GM18517 (cell line): ENCODE measurements at regions not wholly inside any gene's neighbourhood (a gene's known extent, or its start where the extent isn't known, plus 50 kb on each side); places are given as distances from the start of the nearest gene placed in this dataset.

Experiments used
- ATAC-seq: cut with Tn5 transposase; IDR thresholded peaks from one replicate; pipeline ENCODE4 v1.9.1; 2021; ENCODE audit warnings: mild to moderate bottlenecking, moderate library complexity; ENCODE audit not compliant: unreplicated experiment

GRCh38 chr11:131290185-131290584 lies 80.2 kb upstream of the NTM start:
- ATAC-seq, result no peak

- ATAC-seq, result no peak
These were observed 74.4 kb upstream of the NTM start for GRCh38 chr11:131295986-131296385.

DNA sequence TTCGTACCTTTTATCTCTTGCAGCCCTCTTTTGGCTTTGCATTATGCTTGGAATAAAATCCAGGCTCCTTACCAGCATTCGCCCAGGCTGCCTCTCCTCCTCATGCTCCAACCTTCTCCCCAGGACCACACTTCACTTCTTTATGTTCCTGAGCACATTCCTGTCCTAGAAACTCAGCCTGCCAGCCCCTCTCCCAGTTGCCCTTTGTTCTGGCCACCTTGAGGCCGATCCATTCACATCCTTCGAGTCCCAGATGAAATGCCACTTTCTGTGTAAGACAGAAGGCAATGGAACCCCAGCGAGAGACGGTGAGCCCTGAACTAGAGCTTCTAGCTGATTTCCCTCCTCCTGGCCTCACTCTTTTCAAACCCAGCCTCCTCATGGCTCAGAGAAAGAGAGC lies 73.0 kb upstream of the NTM start:
- no peak for ATAC-seq

- no peak for ATAC-seq
These were observed 70.6 kb upstream of the NTM start for GRCh38 chr11:131299598-131300438.

- no peak for ATAC-seq
These were observed 70.0 kb upstream of the NTM start for GRCh38 chr11:131300439-131300717.

GRCh38 chr11:131301306-131301705 lies 69.1 kb upstream of the NTM start:
- no peak for ATAC-seq

DNA sequence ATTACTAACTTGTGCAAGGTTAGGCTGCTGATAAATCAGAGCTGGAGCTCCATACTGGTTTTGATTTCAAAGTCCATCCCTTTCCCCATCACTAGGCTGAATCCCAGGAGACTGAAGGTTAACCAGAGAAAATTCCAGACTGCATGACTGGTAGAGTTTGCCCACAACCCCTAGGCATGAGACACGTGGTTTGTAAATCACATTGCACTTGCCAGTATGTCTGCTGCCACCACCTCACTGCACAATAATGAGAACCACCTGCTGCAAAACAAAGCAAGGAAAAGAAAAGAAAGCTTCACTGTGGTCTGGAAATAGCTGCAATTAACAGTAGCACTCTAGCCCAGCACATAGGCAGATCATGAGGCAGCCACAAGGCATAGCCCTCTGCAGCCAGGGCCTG lies 67.6 kb upstream of the NTM start:
- no peak for ATAC-seq

DNA sequence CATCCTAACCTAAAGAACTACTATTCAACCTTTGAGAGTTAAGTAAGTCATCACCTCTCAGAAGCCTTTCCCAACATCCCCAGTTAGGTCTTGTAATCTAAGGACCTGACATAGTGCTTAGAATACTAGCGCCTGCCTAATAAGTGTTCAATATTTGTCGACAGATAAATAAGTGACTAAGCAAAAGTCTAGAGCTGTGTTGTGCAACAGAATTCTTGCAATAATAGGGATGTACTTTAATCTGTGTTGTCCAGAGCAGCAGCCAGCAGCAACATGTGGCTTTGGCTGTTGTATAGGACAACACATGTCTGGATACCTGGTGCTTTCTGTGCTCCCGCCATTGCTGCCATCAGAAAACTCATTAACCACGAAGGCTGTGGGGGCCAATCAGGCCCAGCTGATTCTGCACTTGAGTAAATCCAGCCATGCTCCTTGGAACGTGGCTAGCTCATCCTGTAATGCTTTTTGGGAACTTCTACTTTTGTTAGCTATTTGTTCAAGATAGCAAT lies 66.8 kb upstream of the NTM start:
- ATAC-seq, result no peak

DNA sequence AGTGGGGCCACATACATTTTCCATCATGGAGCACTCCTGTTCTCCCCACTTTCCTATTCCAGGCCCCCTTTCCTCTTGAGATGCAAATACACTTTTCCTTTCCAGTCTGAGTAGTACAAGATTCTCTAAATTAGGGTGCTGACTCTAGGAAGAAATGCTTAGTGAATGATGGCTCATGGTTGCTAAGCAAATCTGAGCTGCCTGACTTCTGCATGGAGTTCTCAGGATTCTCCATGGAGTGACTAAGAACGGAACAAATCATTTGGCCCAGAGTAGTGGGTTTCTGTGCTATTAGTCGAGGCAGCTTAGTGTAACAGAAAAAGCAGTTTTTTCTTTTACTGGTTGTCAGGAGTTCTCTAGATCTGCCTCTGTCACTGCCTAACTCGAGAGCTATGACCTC lies 65.4 kb upstream of the NTM start:
- ATAC-seq, result no peak

- no peak for ATAC-seq
These were observed 62.9 kb upstream of the NTM start for GRCh38 chr11:131307506-131307905.

- ATAC-seq, result no peak
These were observed 60.6 kb upstream of the NTM start for GRCh38 chr11:131309776-131310175.

DNA sequence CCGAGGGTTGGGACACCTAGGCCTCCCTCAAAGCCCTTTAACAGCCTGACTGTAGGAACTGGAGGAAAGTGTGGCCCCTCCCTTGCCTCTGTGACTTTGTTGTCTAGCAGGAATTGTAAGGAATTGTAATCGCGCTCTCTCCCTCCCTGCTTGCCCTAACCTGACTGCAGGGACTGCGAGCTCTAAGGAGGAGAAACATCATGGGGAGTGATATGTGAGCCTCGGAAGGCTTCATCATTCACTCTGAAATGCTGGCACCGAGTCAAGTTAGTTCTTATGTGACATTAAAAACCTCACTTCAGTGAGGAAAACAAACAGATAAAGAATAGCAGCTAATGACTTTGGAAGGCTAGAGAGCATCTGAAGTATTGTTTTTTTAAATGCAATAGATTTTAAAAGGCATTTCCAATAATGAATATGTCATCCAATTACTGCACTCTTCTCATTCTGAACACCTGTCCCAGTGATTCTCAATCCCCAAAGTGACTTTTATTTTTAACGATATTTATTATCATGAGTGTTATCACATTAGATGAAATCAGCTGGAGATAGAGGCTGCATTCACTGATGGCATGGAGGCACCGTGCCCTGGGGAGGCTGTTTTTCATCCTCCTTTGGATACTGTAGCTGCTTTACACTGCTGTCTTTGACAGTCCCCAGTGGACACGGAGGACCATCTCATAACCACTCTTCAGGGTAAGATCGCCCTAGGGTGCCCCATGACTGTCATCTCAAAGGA lies 58.5 kb upstream of the NTM start:
- ATAC-seq, result no peak
